Caki2 (cell line): ENCODE measurements at regions not wholly inside any gene's neighbourhood (a gene's known extent, or its start where the extent isn't known, plus 50 kb on each side); places are given as distances from the start of the nearest gene placed in this dataset.

ENCODE experiments used
- DNase-seq: peaks from one replicate; pipeline ENCODE4 v3.0.0-alpha.2; 2015; ENCODE audit warnings: low read depth
- in situ Hi-C: cut with HindIII; loops from 2 replicates; pipeline ENCODE4 v1.10.0; 2016; ENCODE audit warnings: low sequenced_read_pairs, low pct_unique_long_range_greater_than_20kb, mixed read lengths

DNA sequence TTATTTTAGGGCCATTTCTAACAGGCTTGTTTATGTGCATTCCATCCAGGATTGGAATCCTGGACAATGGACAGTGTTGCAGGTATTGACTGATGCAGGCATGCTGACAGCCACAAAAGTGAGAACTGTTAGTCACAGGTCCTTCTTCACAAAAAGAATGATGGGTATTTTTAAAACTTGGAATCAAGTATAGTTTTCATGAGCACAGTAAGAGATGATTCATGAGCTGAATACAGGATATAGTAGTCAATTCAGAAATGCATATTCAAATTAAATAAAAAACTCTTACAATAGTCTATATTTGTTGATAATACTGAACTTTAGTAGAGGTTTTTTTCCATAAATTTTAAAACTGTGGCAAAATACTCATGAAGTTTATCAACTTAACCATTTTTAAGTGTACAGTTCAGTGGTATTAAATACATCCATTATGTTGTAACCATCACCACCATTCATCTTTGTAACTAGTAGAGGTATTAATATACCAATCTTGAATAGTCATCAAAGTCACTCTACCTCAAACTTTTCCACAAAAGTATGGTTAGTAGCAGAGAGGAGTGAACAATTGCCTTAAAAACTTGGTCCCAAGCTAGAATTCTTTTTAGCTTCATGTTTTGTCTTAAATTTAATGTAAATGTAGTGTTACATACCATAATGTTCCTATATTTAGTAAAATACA lies 79.5 kb downstream of the KCNRG start:
- no peak for DNase-seq
- in situ Hi-C loops, result no loop called here

- DNase-seq, result no peak
- in situ Hi-C loops, result no loop called here
These were observed 83.4 kb downstream of the KCNRG start for GRCh38 chr13:50098693-50099092.

- no peak for DNase-seq
- in situ Hi-C loops, result no loop called here
These were observed 84.2 kb downstream of the KCNRG start for GRCh38 chr13:50099473-50099872.

DNA sequence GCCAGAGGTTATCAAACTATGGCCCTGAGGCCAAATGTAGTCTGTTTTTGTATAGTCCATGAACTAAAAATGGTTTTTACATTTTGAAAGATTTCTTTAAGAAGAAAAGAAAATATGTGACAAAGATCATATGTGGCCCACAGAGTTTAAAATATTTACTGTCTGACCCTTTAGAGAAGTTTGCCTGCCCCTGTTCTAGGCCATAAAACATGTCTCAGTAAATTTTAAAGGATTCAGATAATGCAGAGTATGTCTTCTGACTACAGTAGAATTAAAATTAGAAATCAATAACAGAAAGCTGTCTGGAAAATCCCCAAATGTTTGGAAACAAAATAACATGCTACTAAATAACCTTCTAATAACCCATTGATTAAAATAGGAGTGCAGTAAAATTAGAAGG lies 86.3 kb downstream of the KCNRG start:
- DNase-seq, result no peak
- in situ Hi-C loops, result no loop called here

- in situ Hi-C loops, result no loop called here
- no peak for DNase-seq
These were observed 89.2 kb downstream of the KCNRG start for GRCh38 chr13:50104493-50104892.

GRCh38 chr13:50106559-50106958 lies 91.3 kb downstream of the KCNRG start:
- in situ Hi-C loops, result no loop called here
- no peak for DNase-seq

DNA sequence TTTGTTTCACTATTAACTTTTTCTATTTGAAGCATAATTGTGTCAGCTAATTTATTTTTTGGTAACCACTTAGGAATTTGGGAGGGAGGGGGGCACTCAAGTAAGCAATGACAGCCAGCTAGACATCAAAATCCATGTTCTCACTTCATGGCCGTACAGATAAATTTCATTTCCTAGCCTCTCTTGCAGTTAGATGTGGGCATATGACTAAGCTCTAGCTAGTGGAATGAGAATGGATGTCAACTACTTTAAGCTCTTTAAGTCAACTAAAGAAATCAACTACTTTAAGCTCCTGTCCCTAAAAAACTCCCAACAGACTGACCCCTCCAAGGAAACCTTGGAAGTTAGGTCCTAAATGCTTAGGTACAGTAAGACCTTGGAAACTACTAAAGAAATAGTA lies 92.0 kb downstream of the KCNRG start:
- in situ Hi-C loops, result no loop called here
- DNase-seq, result no peak

GRCh38 chr13:50114961-50115360 lies 99.7 kb downstream of the KCNRG start:
- DNase-seq, result no peak
- in situ Hi-C loops, result no loop called here

DNA sequence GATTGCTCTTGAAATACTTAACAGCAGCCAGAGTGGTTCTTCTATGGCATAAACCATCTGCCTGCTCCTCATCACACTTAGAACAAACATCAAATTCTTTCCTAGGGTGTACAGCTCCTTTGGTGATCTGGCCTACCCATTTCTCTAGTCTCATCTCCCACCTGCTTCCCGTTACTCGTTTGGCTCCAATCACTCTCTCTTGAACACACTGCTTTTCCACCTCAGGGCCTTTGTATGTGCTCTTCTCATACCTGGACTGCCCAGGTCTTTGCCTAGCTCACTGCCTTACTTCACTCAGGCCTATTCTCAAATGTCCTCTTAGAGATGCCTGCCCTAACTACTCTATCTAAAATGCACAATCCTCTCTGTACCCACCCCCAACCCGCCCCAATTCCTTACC lies 100.5 kb downstream of the KCNRG start:
- no peak for DNase-seq
- in situ Hi-C loops, result no loop called here

GRCh38 chr13:50116430-50116973 lies 101.3 kb downstream of the KCNRG start:
- in situ Hi-C loops, result no loop called here
- DNase-seq, result no peak

GRCh38 chr13:50119591-50119990 lies 104.3 kb downstream of the KCNRG start:
- DNase-seq, result no peak
- in situ Hi-C loops, result no loop called here

DNA sequence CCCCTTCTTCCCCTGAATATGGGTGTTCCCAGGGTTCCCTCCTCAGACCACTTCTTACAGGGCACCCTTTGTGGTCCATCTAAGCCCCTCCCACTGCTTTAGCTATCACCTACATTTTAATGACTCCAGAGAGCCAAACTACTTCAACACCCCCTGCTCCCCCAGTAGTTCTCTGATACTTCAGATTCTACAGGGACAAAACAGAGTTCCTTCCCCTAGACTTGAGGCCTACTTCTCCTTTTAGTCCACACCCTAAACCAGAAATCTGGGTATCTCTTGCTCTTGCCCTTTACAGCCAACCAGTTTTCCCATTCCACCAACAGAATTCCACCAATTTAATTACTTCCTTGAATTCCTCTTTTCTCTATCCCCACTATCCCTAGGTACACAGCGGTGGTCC lies 107.2 kb downstream of the KCNRG start:
- DNase-seq, result no peak
- in situ Hi-C loops, result no loop called here

DNA sequence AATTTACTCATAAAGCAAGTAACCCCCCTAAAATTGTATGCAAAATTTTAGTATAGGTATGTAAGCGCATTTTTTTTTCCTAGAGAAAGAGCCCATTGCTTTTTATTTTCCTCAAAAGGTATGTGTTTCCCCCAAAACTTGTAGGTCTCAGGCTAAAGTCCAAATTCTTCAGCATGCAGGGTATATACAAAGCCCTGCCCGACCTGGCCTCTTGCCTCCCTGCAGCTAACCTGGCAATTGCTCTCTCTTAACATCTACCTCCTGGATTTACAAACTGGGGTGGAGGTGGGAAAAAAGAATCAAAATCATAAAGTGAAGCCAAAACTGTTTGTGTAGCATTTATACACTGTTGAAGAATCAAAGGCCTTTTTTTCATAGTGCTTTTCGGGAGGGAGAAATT lies 107.8 kb downstream of the KCNRG start:
- no peak for DNase-seq

DNA sequence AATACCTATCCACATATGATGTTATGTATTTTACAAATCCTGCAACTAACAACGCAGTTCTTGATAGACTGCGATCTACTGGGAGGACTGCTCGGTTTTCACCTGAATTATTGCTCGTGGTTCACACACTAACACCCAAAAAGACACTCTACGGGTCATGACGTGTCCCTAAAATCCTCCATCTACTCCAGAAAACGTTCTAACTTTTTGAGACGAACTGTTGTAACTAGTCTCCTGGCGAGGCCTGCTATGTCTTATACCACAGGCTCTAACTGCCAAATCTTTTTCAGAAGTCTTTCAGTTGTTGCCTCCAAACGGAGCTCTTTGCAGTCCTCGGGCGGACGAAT lies 108.2 kb downstream of the KCNRG start:
- no peak for DNase-seq
- in situ Hi-C loops, result no loop called here

More for the DNA sequence above, 107.8 kb downstream of the KCNRG start:
- in situ Hi-C loops, result no loop called here

DNA sequence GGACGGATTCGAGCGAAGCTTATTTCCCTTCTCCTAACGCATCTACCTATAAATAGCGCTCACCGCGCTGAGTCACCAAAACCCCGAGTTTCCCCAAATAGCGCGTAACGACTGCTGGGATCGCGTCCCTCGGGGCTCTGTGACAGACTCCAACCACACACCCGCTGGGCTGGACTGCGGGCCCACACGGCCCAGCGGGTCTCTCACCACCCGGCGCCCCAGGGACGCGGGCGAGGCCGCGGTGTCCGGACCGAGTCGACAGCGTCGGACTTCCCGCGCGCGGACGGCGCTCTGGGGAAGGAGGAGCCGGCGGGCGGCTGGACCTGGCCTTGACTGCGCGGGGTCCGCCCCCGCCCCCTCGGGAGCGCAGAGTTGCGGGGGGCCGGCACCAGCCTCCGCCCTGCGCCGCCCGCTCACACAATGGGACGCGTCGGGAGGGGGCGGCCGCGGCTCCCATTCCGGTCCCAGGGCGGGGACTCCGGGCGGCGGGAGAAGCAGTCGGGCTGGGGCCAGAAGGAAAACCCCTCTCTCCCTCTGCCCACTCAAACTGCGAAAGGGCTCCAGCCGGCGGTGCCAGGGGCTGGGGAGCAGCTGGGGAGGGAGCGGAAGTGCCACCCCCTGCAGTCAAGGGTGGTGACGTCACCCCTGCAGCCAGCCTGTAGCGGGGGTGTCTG lies 108.8 kb downstream of the KCNRG start:
- in situ Hi-C loops, result no loop called here
- peak; percentile 93 for DNase-seq

DNA sequence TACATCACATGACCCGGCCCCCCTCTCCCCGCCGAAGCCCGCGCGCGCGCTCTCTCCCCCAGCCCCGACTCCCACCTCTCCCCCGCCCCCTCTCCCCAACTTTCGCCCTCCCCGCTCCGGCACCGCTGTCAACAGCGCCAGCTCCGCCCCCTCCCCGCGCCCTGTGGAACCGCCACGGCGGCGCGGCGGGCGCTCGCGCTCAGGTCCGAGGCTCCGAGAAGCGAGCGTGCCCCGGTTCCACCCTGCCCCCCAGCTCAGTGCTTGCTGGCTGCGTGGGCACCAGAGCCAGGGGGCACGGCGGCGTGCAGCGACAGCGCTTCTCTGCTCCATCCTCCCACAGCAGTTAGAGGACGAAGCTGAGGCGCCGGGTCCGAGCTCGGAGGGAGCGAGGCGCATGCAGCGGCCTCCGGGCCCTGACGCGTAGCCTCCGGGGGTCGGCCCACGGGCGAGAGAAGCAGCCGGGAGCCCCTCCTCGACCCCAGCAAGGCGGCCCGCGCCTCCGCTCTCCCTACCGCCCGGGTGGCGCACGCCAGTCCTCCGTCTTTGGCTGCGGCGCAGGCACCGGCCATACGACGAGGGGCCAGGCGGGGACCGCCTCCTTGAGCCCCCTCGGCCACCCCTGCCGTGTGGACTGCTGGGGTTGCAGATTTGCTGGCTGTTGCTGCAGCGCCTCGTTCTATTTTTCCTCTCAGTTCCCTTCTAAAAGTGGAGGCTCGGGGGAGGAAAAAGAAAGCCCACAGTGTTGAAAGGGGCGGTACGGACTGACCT lies 109.5 kb downstream of the KCNRG start:
- in situ Hi-C loops, result no loop called here
- peak; percentile 70 for DNase-seq

- DNase-seq, result no peak
- in situ Hi-C loops, result no loop called here
These were observed 110.0 kb downstream of the KCNRG start for GRCh38 chr13:50125304-50125553.

- in situ Hi-C loops, result no loop called here
- peak; percentile 81 for DNase-seq
These were observed 110.5 kb downstream of the KCNRG start for GRCh38 chr13:50125554-50126262.
